ENCODE measurements at regions not wholly inside any gene's neighbourhood (a gene's known extent, or its start where the extent isn't known, plus 50 kb on each side); places are given as distances from the start of the nearest gene placed in this dataset.
"Not testable (repeated sequence)": the region's sequence is repeated elsewhere in the genome, so short reads cannot be mapped to it uniquely, and the experiment has no call there.

GRCh38 chr6:17214106-17214505 lies 67.1 kb upstream of the RBM24 start (continued):
- TF ChIP-seq USF2 (IDR thresholded peaks at IDR 0.05; ENCODE audit: low read depth, low read length), result no peak
- no peak for TF ChIP-seq NFE2L2 (IDR thresholded peaks at IDR 0.05; ENCODE audit: low read depth, low read length)
- TF ChIP-seq MAFK (IDR thresholded peaks at IDR 0.05; ENCODE audit: low read depth, low read length), result no peak

GRCh38 chr6:17216972-17217371 lies 64.2 kb upstream of the RBM24 start:
- POLR2A ChIA-PET (ENCODE audit: unreplicated experiment); H3K79me1 ChIP-seq (ENCODE audit: low read depth in 1 of 2, low read length in 2 of 2); H4K8ac ChIP-seq (ENCODE audit: low read depth in 2 of 2, low read length in 2 of 2); H2AK9ac ChIP-seq (replicated peaks; ENCODE audit: low read depth, low read length, poor library complexity); H3K4me1 ChIP-seq (ENCODE audit: control insufficient read depth, insufficient read depth, low read length); H2BK5ac ChIP-seq (ENCODE audit: low read depth, low read length, poor library complexity, severe bottlenecking); BruUV-seq (replicated peaks); H4K20me1 ChIP-seq (ENCODE audit: insufficient read depth, low read length); ATAC-seq (ENCODE audit: low read depth); H2BK120ac ChIP-seq (ENCODE audit: low read depth, low read length); H3K18ac ChIP-seq (ENCODE audit: low read depth, low read length); H3K27me3 ChIP-seq (ENCODE audit: control insufficient read depth, insufficient read depth, low read length); H3K56ac ChIP-seq (ENCODE audit: extremely low read depth, insufficient read depth, low read length); dilution Hi-C loops (cut with HindIII; ENCODE audit: low sequenced_read_pairs, unreplicated experiment); H3K9me3 ChIP-seq (ENCODE audit: control insufficient read depth, insufficient read depth, low read length); H3K4ac ChIP-seq (ENCODE audit: low read depth, low read length); H3K36me3 ChIP-seq (ENCODE audit: control insufficient read depth, insufficient read depth, low read length); H3K4me2 ChIP-seq (ENCODE audit: low read depth, low read length); H4K5ac ChIP-seq (ENCODE audit: low read depth, low read length); H2BK20ac ChIP-seq (ENCODE audit: low read depth, low read length); H4K91ac ChIP-seq (ENCODE audit: insufficient read depth, low read depth, low read length); H3K9ac ChIP-seq (ENCODE audit: low read depth, low read length); H2AK5ac ChIP-seq (ENCODE audit: low read depth, low read length); DNase-seq; intact Hi-C loops (cut with micrococcal nuclease); H3K14ac ChIP-seq (replicated peaks; ENCODE audit: low read depth, low read length); CTCF ChIA-PET; H3K23ac ChIP-seq (ENCODE audit: low read depth, low read length); H3K9me1 ChIP-seq (ENCODE audit: insufficient read depth, low read length); H2AFZ ChIP-seq (replicated peaks; ENCODE audit: low read length, poor library complexity); H3K4me3 ChIP-seq (ENCODE audit: insufficient read depth, low read depth, low read length); H3K27ac ChIP-seq (ENCODE audit: insufficient read depth, low read length); in situ Hi-C loops (cut with MboI; ENCODE audit: low sequenced_read_pairs); H2BK15ac ChIP-seq (ENCODE audit: low read depth, low read length): not testable (repeated sequence)
- no CpG with 5 or more reads among the region's 10 CpGs for WGBS, 2 experiments (ENCODE audit: extremely low coverage in 2 of 2, insufficient read length in 1 of 2)
